ENCODE measurements at regions not wholly inside any gene's neighbourhood (a gene's known extent, or its start where the extent isn't known, plus 50 kb on each side); places are given as distances from the start of the nearest gene placed in this dataset.

DNA sequence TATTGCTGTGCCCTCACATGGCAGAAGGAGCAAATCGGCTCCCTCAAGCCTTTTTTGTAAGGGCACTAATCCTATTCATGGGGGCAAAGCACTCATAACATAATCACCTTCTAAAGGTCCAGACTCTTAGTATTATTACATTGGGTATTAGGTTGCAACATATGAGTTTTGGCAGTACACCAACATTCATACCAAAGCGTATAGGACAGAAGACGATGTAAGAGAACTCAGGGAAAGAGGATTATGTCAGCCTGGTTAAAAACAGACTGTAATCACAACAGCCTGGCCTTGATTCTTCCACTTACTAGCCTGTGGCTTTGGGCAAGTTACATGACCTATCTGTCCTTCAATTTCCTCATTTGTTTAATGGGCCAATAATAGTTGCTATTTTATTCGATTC lies 828.5 kb upstream of the NECTIN3 start:
- H3K4me2 ChIP-seq (ENCODE audit: low read length) = no peak overlapping the region
- no peaks in the 10 kb centered on the region for H3K4me1 ChIP-seq (ENCODE audit: control insufficient read depth, insufficient read depth, low read length)
- no peak overlapping the region for H3K9ac ChIP-seq (ENCODE audit: low read depth, low read length)
- no peaks in the 10 kb centered on the region for H3K36me3 ChIP-seq (ENCODE audit: insufficient read depth, low read length)
- H3K4me3 ChIP-seq (ENCODE audit: low read length) = no peak overlapping the region
- no peaks in the 10 kb centered on the region for H3K9me3 ChIP-seq (replicated peaks; ENCODE audit: low read length)
- H3K27me3 ChIP-seq (ENCODE audit: control insufficient read depth, insufficient read depth, low read length) = no peaks in the 10 kb centered on the region

DNA sequence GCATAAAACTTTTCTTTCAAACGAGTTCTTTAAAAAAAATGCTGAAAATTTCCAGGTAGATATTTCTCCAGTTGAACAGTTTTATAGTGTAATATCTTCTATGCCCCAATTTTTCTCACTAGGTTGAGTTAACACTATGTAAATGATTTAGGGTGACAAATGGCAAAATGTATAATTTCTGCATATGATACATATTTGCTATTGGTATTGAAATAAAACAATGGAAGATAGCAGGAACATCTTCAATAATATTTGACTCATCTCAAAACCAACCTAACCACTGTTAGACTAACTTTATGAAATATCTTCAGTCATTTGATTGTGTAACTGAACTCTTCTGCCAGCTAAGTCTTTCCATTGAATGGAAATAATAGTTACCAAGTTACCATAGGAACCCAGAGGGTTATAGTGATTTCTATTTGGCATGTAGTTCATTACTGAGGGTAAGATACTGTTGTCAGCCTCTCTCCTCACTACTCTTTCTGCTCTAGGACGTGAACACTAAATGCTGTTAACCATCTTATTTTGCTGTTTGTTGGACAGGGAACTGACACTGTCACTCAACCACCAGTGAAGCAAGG lies 824.7 kb upstream of the NECTIN3 start:
- H3K4me2 ChIP-seq (ENCODE audit: low read length) = no peak overlapping the region
- H3K4me1 ChIP-seq (ENCODE audit: control insufficient read depth, insufficient read depth, low read length) = peaks cover 11% of the 10 kb centered on the region
- H3K9ac ChIP-seq (ENCODE audit: low read depth, low read length) = no peak overlapping the region
- H3K36me3 ChIP-seq (ENCODE audit: insufficient read depth, low read length) = no peaks in the 10 kb centered on the region
- no peaks in the 10 kb centered on the region for H3K27me3 ChIP-seq (ENCODE audit: control insufficient read depth, insufficient read depth, low read length)
- no peak overlapping the region for H3K4me3 ChIP-seq (ENCODE audit: low read length)
- no peaks in the 10 kb centered on the region for H3K9me3 ChIP-seq (replicated peaks; ENCODE audit: low read length)

DNA sequence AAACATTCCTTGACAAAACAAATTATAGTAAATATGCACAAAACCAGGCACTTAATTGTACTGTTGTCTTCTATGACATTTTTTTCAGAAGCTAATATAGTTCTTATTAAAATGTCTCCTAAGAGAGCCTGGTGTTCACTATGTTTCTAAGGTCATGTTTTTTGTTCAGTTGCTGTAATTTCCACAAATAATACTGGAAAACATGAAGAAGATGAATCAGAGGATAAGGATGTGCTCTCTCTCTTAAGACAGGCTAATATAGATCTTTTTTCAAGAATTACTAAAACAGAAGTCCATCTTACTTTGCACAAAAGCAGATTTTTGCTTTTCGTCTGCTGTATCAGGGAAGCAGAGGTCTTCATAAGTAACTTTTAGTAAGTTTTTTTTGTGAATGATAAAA lies 823.0 kb upstream of the NECTIN3 start:
- Histone ChIP-seq H3K36me3 (ENCODE audit: insufficient read depth, low read length) (no peaks in the 10 kb centered on the region), H3K4me1 (ENCODE audit: control insufficient read depth, insufficient read depth, low read length) (peaks cover 11% of the 10 kb centered on the region), H3K9ac (ENCODE audit: low read depth, low read length) (no peak overlapping the region), H3K27me3 (ENCODE audit: control insufficient read depth, insufficient read depth, low read length) (no peaks in the 10 kb centered on the region), H3K4me3 (ENCODE audit: low read length) (no peak overlapping the region), H3K4me2 (ENCODE audit: low read length) (no peak overlapping the region), H3K9me3 (replicated peaks; ENCODE audit: low read length) (no peaks in the 10 kb centered on the region)

DNA sequence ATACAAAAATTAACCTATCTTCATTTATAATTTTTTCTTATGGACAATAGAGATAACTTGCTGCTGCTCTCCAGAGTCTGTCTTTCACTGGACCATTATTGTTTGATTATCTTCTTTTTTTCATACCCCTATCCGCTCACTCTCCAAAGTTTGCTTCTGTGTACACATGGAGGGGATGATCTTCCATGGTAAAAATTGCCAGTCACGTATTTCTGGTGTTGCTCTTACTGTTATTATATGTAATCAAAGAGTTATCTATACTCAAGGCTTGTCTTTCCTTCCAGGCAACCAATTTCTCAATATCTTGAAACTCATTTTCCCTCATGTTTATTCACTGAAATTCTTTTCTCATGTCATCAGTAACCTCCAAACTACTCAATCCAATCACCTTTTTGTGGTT lies 817.8 kb upstream of the NECTIN3 start:
- no peak overlapping the region for H3K9ac ChIP-seq (ENCODE audit: low read depth, low read length)
- H3K9me3 ChIP-seq (replicated peaks; ENCODE audit: low read length) = no peaks in the 10 kb centered on the region
- peaks cover 5% of the 10 kb centered on the region for H3K4me1 ChIP-seq (ENCODE audit: control insufficient read depth, insufficient read depth, low read length)
- no peak overlapping the region for H3K4me2 ChIP-seq (ENCODE audit: low read length)
- no peak overlapping the region for H3K4me3 ChIP-seq (ENCODE audit: low read length)
- H3K27me3 ChIP-seq (ENCODE audit: control insufficient read depth, insufficient read depth, low read length) = no peaks in the 10 kb centered on the region
- no peaks in the 10 kb centered on the region for H3K36me3 ChIP-seq (ENCODE audit: insufficient read depth, low read length)

DNA sequence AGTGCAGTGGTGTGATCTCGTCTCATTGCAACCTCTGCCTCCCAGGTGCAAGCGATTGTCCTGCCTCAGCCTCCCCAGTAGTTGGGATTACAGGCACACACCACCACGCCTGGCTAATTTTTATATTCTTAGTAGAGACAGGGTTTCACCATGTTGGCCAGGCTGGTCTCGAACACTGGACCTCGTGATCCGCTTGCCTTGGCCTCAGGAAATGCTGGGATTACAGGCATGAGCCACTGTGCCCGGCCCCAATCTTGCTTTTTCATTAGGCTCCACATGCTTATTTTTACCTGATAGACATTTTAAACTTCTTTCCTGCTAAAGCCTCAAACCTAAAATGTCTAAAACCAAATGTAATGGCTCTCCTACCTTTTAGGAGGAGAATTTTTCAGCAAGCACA lies 817.0 kb upstream of the NECTIN3 start:
- Histone ChIP-seq H3K36me3 (ENCODE audit: insufficient read depth, low read length) (no peaks in the 10 kb centered on the region), H3K4me3 (ENCODE audit: low read length) (no peak overlapping the region), H3K9me3 (replicated peaks; ENCODE audit: low read length) (no peaks in the 10 kb centered on the region), H3K27me3 (ENCODE audit: control insufficient read depth, insufficient read depth, low read length) (no peaks in the 10 kb centered on the region), H3K4me1 (ENCODE audit: control insufficient read depth, insufficient read depth, low read length) (no peaks in the 10 kb centered on the region), H3K4me2 (ENCODE audit: low read length) (no peak overlapping the region), H3K9ac (ENCODE audit: low read depth, low read length) (no peak overlapping the region)

DNA sequence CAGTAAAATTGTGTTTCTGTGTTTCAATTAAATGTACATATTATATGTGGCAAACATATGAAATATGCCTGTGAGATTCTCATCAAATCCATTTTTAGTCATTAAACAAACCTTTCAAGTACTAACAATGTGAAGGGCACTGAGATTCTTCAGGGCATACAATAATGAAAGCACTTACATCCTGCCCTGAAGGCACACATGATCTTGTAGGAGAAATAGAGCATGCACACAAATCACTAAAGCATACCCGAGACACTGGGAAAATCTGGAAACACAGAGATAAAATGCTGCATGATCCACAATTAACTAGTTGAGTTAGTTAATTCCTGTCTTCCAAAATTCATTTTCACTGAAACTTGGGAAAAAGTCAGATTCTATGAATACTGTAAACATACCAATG lies 810.5 kb upstream of the NECTIN3 start:
- no peak overlapping the region for H3K9ac ChIP-seq (ENCODE audit: low read depth, low read length)
- H3K4me2 ChIP-seq (ENCODE audit: low read length) = no peak overlapping the region
- H3K4me1 ChIP-seq (ENCODE audit: control insufficient read depth, insufficient read depth, low read length) = no peaks in the 10 kb centered on the region
- no peaks in the 10 kb centered on the region for H3K36me3 ChIP-seq (ENCODE audit: insufficient read depth, low read length)
- H3K4me3 ChIP-seq (ENCODE audit: low read length) = no peak overlapping the region
- no peaks in the 10 kb centered on the region for H3K27me3 ChIP-seq (ENCODE audit: control insufficient read depth, insufficient read depth, low read length)
- no peaks in the 10 kb centered on the region for H3K9me3 ChIP-seq (replicated peaks; ENCODE audit: low read length)

DNA sequence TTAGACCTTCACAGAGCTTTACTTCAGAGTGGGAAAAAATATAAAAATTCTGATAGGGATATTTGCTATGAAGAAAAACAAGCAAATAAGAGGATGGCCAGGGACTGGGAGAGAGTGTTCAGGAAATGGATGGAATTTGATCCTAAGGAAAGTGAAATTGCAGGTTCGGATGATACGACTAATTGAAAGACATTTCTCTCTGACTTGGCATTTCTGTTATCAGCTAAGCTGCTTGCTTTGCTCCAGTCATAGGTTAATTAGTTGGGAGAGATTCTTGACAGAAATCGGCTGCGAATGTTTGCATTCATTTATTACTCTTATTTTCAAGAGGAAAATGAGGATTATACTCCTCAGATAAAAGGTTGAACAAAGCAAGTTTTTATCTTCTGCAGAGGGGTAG lies 808.7 kb upstream of the NECTIN3 start:
- H3K9ac ChIP-seq (ENCODE audit: low read depth, low read length) = no peak overlapping the region
- H3K9me3 ChIP-seq (replicated peaks; ENCODE audit: low read length) = no peaks in the 10 kb centered on the region
- H3K27me3 ChIP-seq (ENCODE audit: control insufficient read depth, insufficient read depth, low read length) = no peaks in the 10 kb centered on the region

DNA sequence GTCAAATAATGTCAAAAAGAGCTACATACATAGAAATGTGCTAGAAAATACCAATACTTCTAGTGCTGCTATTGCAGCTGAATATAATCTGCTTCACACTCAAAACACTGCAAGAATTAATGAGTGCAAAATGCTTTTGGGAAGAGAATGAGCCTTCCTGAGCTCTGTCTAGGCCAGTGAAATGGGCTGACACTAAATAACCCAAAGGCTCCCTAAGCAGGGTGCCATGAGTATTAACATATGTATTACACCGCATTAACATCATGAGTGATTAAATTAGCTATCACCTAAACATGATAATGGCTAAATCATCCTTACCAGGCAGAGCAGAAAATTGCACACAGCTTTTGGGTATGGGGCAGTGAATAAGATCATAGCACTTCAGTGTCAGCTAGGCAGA lies 806.3 kb upstream of the NECTIN3 start:
- H3K9me3 ChIP-seq (replicated peaks; ENCODE audit: low read length) = no peaks in the 10 kb centered on the region
- no peak overlapping the region for H3K9ac ChIP-seq (ENCODE audit: low read depth, low read length)
- no peak overlapping the region for H3K4me2 ChIP-seq (ENCODE audit: low read length)
- no peaks in the 10 kb centered on the region for H3K36me3 ChIP-seq (ENCODE audit: insufficient read depth, low read length)
- H3K27me3 ChIP-seq (ENCODE audit: control insufficient read depth, insufficient read depth, low read length) = no peaks in the 10 kb centered on the region
- H3K4me1 ChIP-seq (ENCODE audit: control insufficient read depth, insufficient read depth, low read length) = no peaks in the 10 kb centered on the region
- H3K4me3 ChIP-seq (ENCODE audit: low read length) = no peak overlapping the region

More for the DNA sequence above, 808.7 kb upstream of the NECTIN3 start:
- Histone ChIP-seq H3K4me1 (ENCODE audit: control insufficient read depth, insufficient read depth, low read length) (no peaks in the 10 kb centered on the region), H3K4me2 (ENCODE audit: low read length) (no peak overlapping the region), H3K36me3 (ENCODE audit: insufficient read depth, low read length) (no peaks in the 10 kb centered on the region), H3K4me3 (ENCODE audit: low read length) (no peak overlapping the region)

DNA sequence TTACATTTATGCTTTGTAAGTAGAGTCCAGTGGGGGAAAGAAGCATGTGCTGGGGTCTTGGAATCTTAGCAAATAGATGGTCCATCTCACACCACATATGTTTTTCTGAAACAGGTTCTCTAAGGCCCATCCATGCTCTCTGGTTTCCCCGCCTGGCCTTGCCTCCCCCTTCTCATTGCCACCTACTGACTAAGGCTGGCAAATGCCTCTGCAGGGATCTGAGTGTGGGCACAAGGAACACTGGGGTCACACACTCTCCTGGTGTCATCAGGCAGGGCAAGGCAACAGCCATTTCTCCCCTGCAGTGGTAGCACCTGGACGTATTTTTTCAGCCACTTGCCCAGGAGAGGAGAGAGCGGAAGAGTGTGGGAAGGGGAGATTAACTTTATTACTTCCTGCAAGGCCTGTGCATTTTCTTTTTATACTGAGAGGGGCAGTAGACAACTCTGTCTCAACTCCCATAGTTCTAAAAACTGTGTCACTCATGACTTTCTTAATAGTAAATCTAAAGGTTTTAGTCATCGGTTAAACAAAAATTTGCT lies 804.2 kb upstream of the NECTIN3 start:
- Histone ChIP-seq H3K36me3 (ENCODE audit: insufficient read depth, low read length) (no peaks in the 10 kb centered on the region), H3K27me3 (ENCODE audit: control insufficient read depth, insufficient read depth, low read length) (no peaks in the 10 kb centered on the region), H3K4me3 (ENCODE audit: low read length) (no peak overlapping the region), H3K4me2 (ENCODE audit: low read length) (no peak overlapping the region), H3K9me3 (replicated peaks; ENCODE audit: low read length) (no peaks in the 10 kb centered on the region), H3K9ac (ENCODE audit: low read depth, low read length) (no peak overlapping the region), H3K4me1 (ENCODE audit: control insufficient read depth, insufficient read depth, low read length) (no peaks in the 10 kb centered on the region)

DNA sequence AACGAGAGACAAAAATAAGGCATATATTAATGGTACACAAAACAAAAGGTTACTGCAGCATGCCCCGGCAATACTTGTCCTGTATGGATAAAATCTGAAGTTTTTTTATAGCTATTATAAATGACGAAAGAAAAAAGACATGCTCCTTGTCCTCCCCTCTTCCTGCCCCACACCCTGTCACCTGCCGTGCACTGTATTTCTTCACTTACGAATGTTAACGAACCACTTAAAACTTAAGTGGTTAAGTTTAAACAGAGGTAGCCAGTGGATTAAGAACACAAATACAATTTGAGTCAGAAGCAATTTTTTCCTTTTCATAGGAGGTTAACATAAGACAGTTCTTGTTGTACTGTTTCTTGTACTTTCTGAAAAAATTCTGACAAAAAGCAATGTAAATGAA lies 799.1 kb upstream of the NECTIN3 start:
- Histone ChIP-seq H3K4me3 (ENCODE audit: low read length) (no peak overlapping the region), H3K27me3 (ENCODE audit: control insufficient read depth, insufficient read depth, low read length) (no peaks in the 10 kb centered on the region), H3K4me1 (ENCODE audit: control insufficient read depth, insufficient read depth, low read length) (no peaks in the 10 kb centered on the region), H3K36me3 (ENCODE audit: insufficient read depth, low read length) (no peaks in the 10 kb centered on the region), H3K9me3 (replicated peaks; ENCODE audit: low read length) (no peaks in the 10 kb centered on the region), H3K4me2 (ENCODE audit: low read length) (no peak overlapping the region), H3K9ac (ENCODE audit: low read depth, low read length) (no peak overlapping the region)

DNA sequence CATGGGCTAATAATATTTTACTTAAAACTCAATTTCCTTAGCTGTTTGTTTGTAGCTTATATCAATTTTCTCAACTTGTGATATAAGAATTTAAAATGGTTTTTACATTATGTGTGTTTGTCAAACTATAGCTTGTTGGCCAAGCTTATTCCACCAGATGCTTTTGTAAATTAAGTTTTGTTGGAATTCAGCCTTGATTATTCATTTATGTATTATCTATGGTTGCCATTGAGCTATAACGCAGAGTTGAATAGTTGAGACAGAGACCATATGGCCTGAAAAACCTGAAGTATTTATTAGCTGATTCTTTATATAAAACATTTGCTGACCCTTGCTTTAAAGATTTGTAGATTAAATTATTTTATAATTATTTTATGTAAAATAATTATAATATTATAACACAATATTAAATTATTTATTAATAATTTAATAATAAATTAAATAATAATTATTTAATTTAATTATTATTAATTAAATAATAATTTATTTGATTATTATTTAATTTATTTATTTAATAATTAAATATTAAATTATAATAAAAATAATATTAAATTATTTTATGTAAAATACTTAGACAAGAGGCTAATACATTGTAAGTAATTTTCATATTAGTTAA lies 779.6 kb upstream of the NECTIN3 start:
- H3K9ac ChIP-seq (ENCODE audit: low read depth, low read length) = no peak overlapping the region
- H3K4me2 ChIP-seq (ENCODE audit: low read length) = no peak overlapping the region
- no peaks in the 10 kb centered on the region for H3K36me3 ChIP-seq (ENCODE audit: insufficient read depth, low read length)
- H3K4me3 ChIP-seq (ENCODE audit: low read length) = no peak overlapping the region
- no peaks in the 10 kb centered on the region for H3K27me3 ChIP-seq (ENCODE audit: control insufficient read depth, insufficient read depth, low read length)
- H3K9me3 ChIP-seq (replicated peaks; ENCODE audit: low read length) = no peaks in the 10 kb centered on the region
- peaks cover 3% of the 10 kb centered on the region for H3K4me1 ChIP-seq (ENCODE audit: control insufficient read depth, insufficient read depth, low read length)

DNA sequence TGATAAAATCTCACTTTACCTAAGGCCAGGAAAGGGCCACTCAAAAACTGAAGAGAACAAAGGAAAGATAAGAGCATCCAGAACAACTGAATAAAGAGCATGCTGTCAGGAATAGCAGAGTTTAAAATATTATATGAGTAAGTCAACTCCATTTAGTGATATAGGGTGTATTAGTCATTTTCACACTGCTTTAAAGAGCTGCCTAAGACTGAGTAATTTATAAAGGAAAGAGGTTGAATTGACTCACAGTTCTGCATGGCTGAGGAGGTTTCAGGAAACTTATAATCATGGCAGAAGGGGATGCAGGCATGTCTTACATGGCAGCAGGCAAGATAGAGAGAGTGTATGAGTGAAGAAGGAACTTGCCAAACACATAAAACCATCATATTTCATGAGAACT lies 778.0 kb upstream of the NECTIN3 start:
- H3K4me1 ChIP-seq (ENCODE audit: control insufficient read depth, insufficient read depth, low read length) = peaks cover 3% of the 10 kb centered on the region
- H3K9ac ChIP-seq (ENCODE audit: low read depth, low read length) = no peak overlapping the region
- no peak overlapping the region for H3K4me2 ChIP-seq (ENCODE audit: low read length)
- H3K36me3 ChIP-seq (ENCODE audit: insufficient read depth, low read length) = no peaks in the 10 kb centered on the region
- H3K27me3 ChIP-seq (ENCODE audit: control insufficient read depth, insufficient read depth, low read length) = no peaks in the 10 kb centered on the region
- H3K4me3 ChIP-seq (ENCODE audit: low read length) = no peak overlapping the region
- no peaks in the 10 kb centered on the region for H3K9me3 ChIP-seq (replicated peaks; ENCODE audit: low read length)
